ENCODE measurements at regions not wholly inside any gene's neighbourhood (a gene's known extent, or its start where the extent isn't known, plus 50 kb on each side); places are given as distances from the start of the nearest gene placed in this dataset.

GRCh38 chr17:52710363-52710901 lies 551.9 kb upstream of the CA10 start:
- no peak overlapping the region for H3K27ac Mint-ChIP-seq
- DNase-seq = no peak
- no peaks in the 10 kb centered on the region for H3K4me1 Mint-ChIP-seq
- H3K36me3 Mint-ChIP-seq = no peaks in the 10 kb centered on the region
- Histone ChIP-seq H3K9me3 (ENCODE audit: low read length) (no peaks in the 10 kb centered on the region), H3K4me1 (ENCODE audit: insufficient read depth, low read length) (no peaks in the 10 kb centered on the region), H3K27ac (ENCODE audit: low read depth, low read length) (no peak overlapping the region), H3K27me3 (ENCODE audit: insufficient read depth, low read length, poor library complexity, severe bottlenecking) (no peaks in the 10 kb centered on the region), H3K4me3 (ENCODE audit: low read length) (no peak overlapping the region), H3K36me3 (ENCODE audit: insufficient read depth, low read length) (no peaks in the 10 kb centered on the region)
- H3K4me3 Mint-ChIP-seq = no peak overlapping the region
- H3K9me3 Mint-ChIP-seq = peaks cover 3 to 12% (median 5%) of the 10 kb centered on the region in 5 donors
- peaks cover 0 to 1% of the 10 kb centered on the region in 2 donors for H3K27me3 Mint-ChIP-seq
- CTCF ChIA-PET = no interaction called here
- POLR2A ChIA-PET = no interaction called here

- Mint-ChIP-seq H3K36me3 (no peaks in the 10 kb centered on the region), H3K9me3 (peaks cover 2 to 12% (median 5%) of the 10 kb centered on the region in 5 donors), H3K27ac (no peak overlapping the region), H3K4me3 (no peak overlapping the region), H3K27me3 (peaks cover 0 to 1% of the 10 kb centered on the region in 2 donors), H3K4me1 (no peaks in the 10 kb centered on the region)
- Histone ChIP-seq H3K4me1 (ENCODE audit: insufficient read depth, low read length) (no peaks in the 10 kb centered on the region), H3K27ac (ENCODE audit: low read depth, low read length) (no peak overlapping the region), H3K27me3 (ENCODE audit: insufficient read depth, low read length, poor library complexity, severe bottlenecking) (no peaks in the 10 kb centered on the region), H3K9me3 (ENCODE audit: low read length) (no peaks in the 10 kb centered on the region), H3K36me3 (ENCODE audit: insufficient read depth, low read length) (no peaks in the 10 kb centered on the region), H3K4me3 (ENCODE audit: low read length) (no peak overlapping the region)
- DNase-seq = no peak
- ChIA-PET CTCF (no interaction called here), POLR2A (no interaction called here)
These were observed 551.2 kb upstream of the CA10 start for GRCh38 chr17:52709724-52710123.

- Mint-ChIP-seq H3K27ac (no peak overlapping the region), H3K4me1 (no peaks in the 10 kb centered on the region), H3K4me3 (no peak overlapping the region), H3K36me3 (no peaks in the 10 kb centered on the region), H3K27me3 (no peaks in the 10 kb centered on the region), H3K9me3 (peaks cover 0 to 17% (median 3%) of the 10 kb centered on the region in 5 donors)
- Histone ChIP-seq H3K36me3 (ENCODE audit: insufficient read depth, low read length) (no peaks in the 10 kb centered on the region), H3K9me3 (ENCODE audit: low read length) (no peaks in the 10 kb centered on the region), H3K4me3 (ENCODE audit: low read length) (no peak overlapping the region), H3K27ac (ENCODE audit: low read depth, low read length) (no peak overlapping the region), H3K27me3 (ENCODE audit: insufficient read depth, low read length, poor library complexity, severe bottlenecking) (no peaks in the 10 kb centered on the region), H3K4me1 (ENCODE audit: insufficient read depth, low read length) (no peaks in the 10 kb centered on the region)
- CTCF ChIA-PET = no interaction called here
- DNase-seq = no peak
- POLR2A ChIA-PET = no interaction called here
These were observed 537.8 kb upstream of the CA10 start for GRCh38 chr17:52696362-52696761.

GRCh38 chr17:52686140-52686539 lies 527.6 kb upstream of the CA10 start:
- Histone ChIP-seq H3K4me1 (ENCODE audit: insufficient read depth, low read length) (no peaks in the 10 kb centered on the region), H3K27me3 (ENCODE audit: insufficient read depth, low read length, poor library complexity, severe bottlenecking) (no peaks in the 10 kb centered on the region), H3K27ac (ENCODE audit: low read depth, low read length) (no peak overlapping the region), H3K9me3 (ENCODE audit: low read length) (no peaks in the 10 kb centered on the region), H3K4me3 (ENCODE audit: low read length) (no peak overlapping the region), H3K36me3 (ENCODE audit: insufficient read depth, low read length) (no peaks in the 10 kb centered on the region)
- Mint-ChIP-seq H3K36me3 (no peaks in the 10 kb centered on the region), H3K27me3 (no peaks in the 10 kb centered on the region), H3K4me3 (no peak overlapping the region), H3K9me3 (peaks cover 0 to 9% (median 4%) of the 10 kb centered on the region in 5 donors), H3K27ac (no peak overlapping the region), H3K4me1 (no peaks in the 10 kb centered on the region)
- ChIA-PET POLR2A (no interaction called here), CTCF (no interaction called here)
- no peak for DNase-seq

GRCh38 chr17:52681480-52681879 lies 523.0 kb upstream of the CA10 start:
- H3K27ac Mint-ChIP-seq = no peak overlapping the region
- no peaks in the 10 kb centered on the region for H3K36me3 ChIP-seq (ENCODE audit: insufficient read depth, low read length)
- H3K4me3 ChIP-seq (ENCODE audit: low read length) = no peak overlapping the region
- no peak overlapping the region for H3K27ac ChIP-seq (ENCODE audit: low read depth, low read length)
- no peaks in the 10 kb centered on the region for H3K27me3 Mint-ChIP-seq
- H3K27me3 ChIP-seq (ENCODE audit: insufficient read depth, low read length, poor library complexity, severe bottlenecking) = no peaks in the 10 kb centered on the region
- H3K4me1 Mint-ChIP-seq = no peaks in the 10 kb centered on the region
- no peak for DNase-seq
- H3K4me3 Mint-ChIP-seq = no peak overlapping the region
- H3K9me3 Mint-ChIP-seq = peaks cover 7 to 39% (median 24%) of the 10 kb centered on the region in 5 donors
- ChIA-PET CTCF (no interaction called here), POLR2A (no interaction called here)
- no peaks in the 10 kb centered on the region for H3K9me3 ChIP-seq (ENCODE audit: low read length)
- H3K36me3 Mint-ChIP-seq = no peaks in the 10 kb centered on the region
- H3K4me1 ChIP-seq (ENCODE audit: insufficient read depth, low read length) = no peaks in the 10 kb centered on the region

- Mint-ChIP-seq H3K27me3 (no peaks in the 10 kb centered on the region), H3K4me3 (no peak overlapping the region), H3K36me3 (no peaks in the 10 kb centered on the region), H3K27ac (no peak overlapping the region), H3K4me1 (no peaks in the 10 kb centered on the region), H3K9me3 (peaks cover 10 to 46% (median 32%) of the 10 kb centered on the region in 5 donors)
- ChIA-PET POLR2A (no interaction called here), CTCF (no interaction called here)
- Histone ChIP-seq H3K27me3 (ENCODE audit: insufficient read depth, low read length, poor library complexity, severe bottlenecking) (no peaks in the 10 kb centered on the region), H3K4me1 (ENCODE audit: insufficient read depth, low read length) (no peaks in the 10 kb centered on the region), H3K27ac (ENCODE audit: low read depth, low read length) (no peak overlapping the region), H3K9me3 (ENCODE audit: low read length) (no peaks in the 10 kb centered on the region), H3K36me3 (ENCODE audit: insufficient read depth, low read length) (no peaks in the 10 kb centered on the region), H3K4me3 (ENCODE audit: low read length) (no peak overlapping the region)
- no peak for DNase-seq
These were observed 519.7 kb upstream of the CA10 start for GRCh38 chr17:52678211-52678610.

- Mint-ChIP-seq H3K9me3 (peaks cover 8 to 39% (median 30%) of the 10 kb centered on the region in 5 donors), H3K4me3 (no peak overlapping the region)
- CTCF ChIA-PET = no interaction called here
These were observed 516.2 kb upstream of the CA10 start for GRCh38 chr17:52674686-52675085.

GRCh38 chr17:52673791-52674190 lies 515.3 kb upstream of the CA10 start:
- H3K27me3 Mint-ChIP-seq = no peaks in the 10 kb centered on the region
- no peak overlapping the region for H3K27ac ChIP-seq (ENCODE audit: low read depth, low read length)
- ChIA-PET POLR2A (no interaction called here), CTCF (no interaction called here)
- H3K4me3 Mint-ChIP-seq = no peak overlapping the region
- H3K9me3 ChIP-seq (ENCODE audit: low read length) = no peaks in the 10 kb centered on the region
- no peaks in the 10 kb centered on the region for H3K27me3 ChIP-seq (ENCODE audit: insufficient read depth, low read length, poor library complexity, severe bottlenecking)
- H3K36me3 Mint-ChIP-seq = no peaks in the 10 kb centered on the region
- no peak overlapping the region for H3K27ac Mint-ChIP-seq
- no peak for DNase-seq
- H3K36me3 ChIP-seq (ENCODE audit: insufficient read depth, low read length) = no peaks in the 10 kb centered on the region
- H3K4me1 ChIP-seq (ENCODE audit: insufficient read depth, low read length) = no peaks in the 10 kb centered on the region
- no peak overlapping the region for H3K4me3 ChIP-seq (ENCODE audit: low read length)
- peaks cover 4 to 30% (median 21%) of the 10 kb centered on the region in 5 donors for H3K9me3 Mint-ChIP-seq
- no peaks in the 10 kb centered on the region for H3K4me1 Mint-ChIP-seq

More at GRCh38 chr17:52674686-52675085, 516.2 kb upstream of the CA10 start:
- POLR2A ChIA-PET = no interaction called here
- H3K4me3 ChIP-seq (ENCODE audit: low read length) = no peak overlapping the region
- H3K4me1 ChIP-seq (ENCODE audit: insufficient read depth, low read length) = no peaks in the 10 kb centered on the region
- H3K27ac Mint-ChIP-seq = no peak overlapping the region
- no peak overlapping the region for H3K27ac ChIP-seq (ENCODE audit: low read depth, low read length)
- DNase-seq = no peak
- no peaks in the 10 kb centered on the region for H3K36me3 Mint-ChIP-seq
- no peaks in the 10 kb centered on the region for H3K9me3 ChIP-seq (ENCODE audit: low read length)
- no peaks in the 10 kb centered on the region for H3K4me1 Mint-ChIP-seq
- H3K36me3 ChIP-seq (ENCODE audit: insufficient read depth, low read length) = no peaks in the 10 kb centered on the region
- no peaks in the 10 kb centered on the region for H3K27me3 Mint-ChIP-seq
- no peaks in the 10 kb centered on the region for H3K27me3 ChIP-seq (ENCODE audit: insufficient read depth, low read length, poor library complexity, severe bottlenecking)

GRCh38 chr17:52666264-52666663 lies 507.8 kb upstream of the CA10 start:
- H3K4me3 ChIP-seq (ENCODE audit: low read length) = no peak overlapping the region
- no peaks in the 10 kb centered on the region for H3K9me3 ChIP-seq (ENCODE audit: low read length)
- H3K27me3 Mint-ChIP-seq = no peaks in the 10 kb centered on the region
- H3K36me3 Mint-ChIP-seq = no peaks in the 10 kb centered on the region
- H3K27me3 ChIP-seq (ENCODE audit: insufficient read depth, low read length, poor library complexity, severe bottlenecking) = no peaks in the 10 kb centered on the region
- H3K4me1 ChIP-seq (ENCODE audit: insufficient read depth, low read length) = no peaks in the 10 kb centered on the region
- H3K4me3 Mint-ChIP-seq = no peak overlapping the region
- H3K27ac ChIP-seq (ENCODE audit: low read depth, low read length) = no peak overlapping the region
- DNase-seq = no peak
- no peak overlapping the region for H3K27ac Mint-ChIP-seq
- peaks cover 2 to 17% (median 5%) of the 10 kb centered on the region in 5 donors for H3K9me3 Mint-ChIP-seq
- ChIA-PET CTCF (no interaction called here), POLR2A (no interaction called here)
- H3K36me3 ChIP-seq (ENCODE audit: insufficient read depth, low read length) = no peaks in the 10 kb centered on the region
- H3K4me1 Mint-ChIP-seq = no peaks in the 10 kb centered on the region
